ENCODE measurements at regions not wholly inside any gene's neighbourhood (a gene's known extent, or its start where the extent isn't known, plus 50 kb on each side); places are given as distances from the start of the nearest gene placed in this dataset.

DNA sequence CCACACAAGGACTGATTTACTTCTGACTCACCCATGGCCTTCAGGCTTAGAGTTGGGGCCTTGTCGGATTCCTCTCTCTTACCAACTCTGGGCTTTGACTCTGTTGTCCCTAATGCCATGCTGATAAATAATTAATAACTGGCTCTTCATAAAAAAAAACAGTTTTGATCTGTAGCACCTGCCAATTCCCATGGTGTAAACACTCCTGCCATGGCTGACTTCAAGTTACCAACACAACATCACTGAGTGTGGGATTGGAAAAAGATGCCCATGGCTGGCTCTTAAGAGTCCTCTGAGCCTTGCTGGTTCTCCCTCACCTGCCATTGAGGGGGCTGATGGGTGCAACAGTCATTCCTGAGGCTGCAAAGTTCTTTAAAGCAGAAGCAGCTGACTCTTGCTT lies 104.8 kb downstream of the KIF26A start:
- H3K27ac ChIP-seq (ENCODE audit: poor library complexity, severe bottlenecking), result no peak overlapping the region
- H3K36me3 ChIP-seq (ENCODE audit: low read depth), result no peaks in the 10 kb centered on the region
- peaks cover 32% of the 10 kb centered on the region for H3K27me3 ChIP-seq (ENCODE audit: insufficient read depth, poor library complexity, severe bottlenecking)
- TF ChIP-seq, protein P1, sequence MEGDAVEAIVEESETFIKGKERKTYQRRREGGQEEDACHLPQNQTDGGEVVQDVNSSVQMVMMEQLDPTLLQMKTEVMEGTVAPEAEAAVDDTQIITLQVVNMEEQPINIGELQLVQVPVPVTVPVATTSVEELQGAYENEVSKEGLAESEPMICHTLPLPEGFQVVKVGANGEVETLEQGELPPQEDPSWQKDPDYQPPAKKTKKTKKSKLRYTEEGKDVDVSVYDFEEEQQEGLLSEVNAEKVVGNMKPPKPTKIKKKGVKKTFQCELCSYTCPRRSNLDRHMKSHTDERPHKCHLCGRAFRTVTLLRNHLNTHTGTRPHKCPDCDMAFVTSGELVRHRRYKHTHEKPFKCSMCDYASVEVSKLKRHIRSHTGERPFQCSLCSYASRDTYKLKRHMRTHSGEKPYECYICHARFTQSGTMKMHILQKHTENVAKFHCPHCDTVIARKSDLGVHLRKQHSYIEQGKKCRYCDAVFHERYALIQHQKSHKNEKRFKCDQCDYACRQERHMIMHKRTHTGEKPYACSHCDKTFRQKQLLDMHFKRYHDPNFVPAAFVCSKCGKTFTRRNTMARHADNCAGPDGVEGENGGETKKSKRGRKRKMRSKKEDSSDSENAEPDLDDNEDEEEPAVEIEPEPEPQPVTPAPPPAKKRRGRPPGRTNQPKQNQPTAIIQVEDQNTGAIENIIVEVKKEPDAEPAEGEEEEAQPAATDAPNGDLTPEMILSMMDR (IDR thresholded peaks at IDR 0.05; ENCODE audit: poor library complexity, severe bottlenecking), result no peak
- H3K4me1 ChIP-seq (ENCODE audit: insufficient read depth, poor library complexity, severe bottlenecking), result no peaks in the 10 kb centered on the region
- no peak for ATAC-seq (ENCODE audit: low read depth)
- H3K4me3 ChIP-seq (ENCODE audit: severe bottlenecking), result no peak overlapping the region
- DNase-seq (ENCODE audit: low spot score), result no peak
- peaks cover 5% of the 10 kb centered on the region for H3K9me3 ChIP-seq (ENCODE audit: severe bottlenecking)

DNA sequence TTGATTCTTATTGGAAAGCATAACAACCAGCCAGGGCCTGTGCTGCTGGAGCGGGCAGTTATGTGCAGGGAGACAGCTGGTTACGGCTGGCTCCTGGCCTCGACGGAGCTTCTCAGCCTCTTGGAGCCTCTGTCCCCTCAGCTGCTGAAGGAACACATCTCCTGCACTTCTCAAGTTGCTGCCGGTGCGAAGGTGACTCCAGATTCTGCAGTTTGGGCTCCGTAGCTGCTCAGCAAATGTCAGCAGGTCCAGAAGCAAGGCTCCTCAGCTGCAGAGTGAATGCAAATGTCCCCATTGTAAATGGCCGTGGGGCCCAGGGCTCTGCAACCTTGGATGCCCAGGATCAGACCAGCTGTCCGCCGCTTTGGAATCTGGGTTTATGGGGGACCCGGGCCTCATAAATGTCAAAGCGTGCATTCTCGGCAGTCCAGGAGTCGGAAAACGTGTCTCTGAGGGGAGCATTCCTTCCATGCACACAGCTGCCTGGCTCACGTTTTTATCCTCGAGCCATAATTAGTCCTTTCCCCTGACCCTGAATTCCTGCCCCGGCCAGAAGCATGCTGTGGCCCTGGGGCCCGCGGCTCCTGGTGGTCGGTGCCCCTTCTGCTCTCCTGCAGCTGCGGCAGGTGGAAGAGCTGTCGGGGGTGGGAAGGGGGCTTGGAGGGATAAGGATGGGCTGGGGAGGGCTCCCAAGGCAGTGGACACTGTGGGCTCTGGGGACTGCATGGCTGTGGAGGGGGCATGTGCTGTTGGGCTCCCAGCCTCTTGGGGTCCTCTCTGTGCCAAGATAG lies 106.0 kb downstream of the KIF26A start:
- DNase-seq (ENCODE audit: low spot score), result peak; percentile 45
- TF ChIP-seq, protein P1 (IDR thresholded peaks at IDR 0.05; ENCODE audit: poor library complexity, severe bottlenecking), result no peak
- Histone ChIP-seq H3K27ac (ENCODE audit: poor library complexity, severe bottlenecking) (no peak overlapping the region), H3K4me1 (ENCODE audit: insufficient read depth, poor library complexity, severe bottlenecking) (no peaks in the 10 kb centered on the region), H3K4me3 (ENCODE audit: severe bottlenecking) (no peak overlapping the region), H3K36me3 (ENCODE audit: low read depth) (no peaks in the 10 kb centered on the region), H3K9me3 (ENCODE audit: severe bottlenecking) (peaks cover 5% of the 10 kb centered on the region), H3K27me3 (ENCODE audit: insufficient read depth, poor library complexity, severe bottlenecking) (peaks cover 24% of the 10 kb centered on the region)
- no peak for ATAC-seq (ENCODE audit: low read depth)

DNA sequence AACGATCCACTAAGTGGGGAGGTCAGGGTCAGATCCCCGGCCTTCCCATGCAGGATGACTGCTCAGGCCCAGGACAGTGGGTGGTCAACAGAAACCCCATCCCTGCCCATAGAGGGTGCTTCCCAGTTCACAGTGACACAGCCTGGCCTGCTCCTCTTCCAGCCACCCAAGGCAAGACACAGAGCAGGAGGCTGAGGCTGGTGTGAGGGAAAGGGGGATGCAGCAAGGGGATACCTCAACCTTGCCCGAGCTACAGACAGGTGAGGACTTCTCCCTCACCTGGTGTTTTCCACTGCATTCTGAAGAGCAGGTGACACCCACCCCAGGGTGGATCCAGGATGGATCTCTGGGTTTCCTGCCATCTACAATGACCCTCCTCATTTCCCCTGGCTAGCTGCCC lies 106.7 kb downstream of the KIF26A start:
- H3K27ac ChIP-seq (ENCODE audit: poor library complexity, severe bottlenecking), result no peak overlapping the region
- peaks cover 18% of the 10 kb centered on the region for H3K27me3 ChIP-seq (ENCODE audit: insufficient read depth, poor library complexity, severe bottlenecking)
- H3K4me1 ChIP-seq (ENCODE audit: insufficient read depth, poor library complexity, severe bottlenecking), result no peaks in the 10 kb centered on the region
- H3K36me3 ChIP-seq (ENCODE audit: low read depth), result no peaks in the 10 kb centered on the region
- DNase-seq (ENCODE audit: low spot score), result peak; percentile 49
- peaks cover 5% of the 10 kb centered on the region for H3K9me3 ChIP-seq (ENCODE audit: severe bottlenecking)
- H3K4me3 ChIP-seq (ENCODE audit: severe bottlenecking), result no peak overlapping the region
- TF ChIP-seq, protein P1 (IDR thresholded peaks at IDR 0.05; ENCODE audit: poor library complexity, severe bottlenecking), result no peak
- no peak for ATAC-seq (ENCODE audit: low read depth)

DNA sequence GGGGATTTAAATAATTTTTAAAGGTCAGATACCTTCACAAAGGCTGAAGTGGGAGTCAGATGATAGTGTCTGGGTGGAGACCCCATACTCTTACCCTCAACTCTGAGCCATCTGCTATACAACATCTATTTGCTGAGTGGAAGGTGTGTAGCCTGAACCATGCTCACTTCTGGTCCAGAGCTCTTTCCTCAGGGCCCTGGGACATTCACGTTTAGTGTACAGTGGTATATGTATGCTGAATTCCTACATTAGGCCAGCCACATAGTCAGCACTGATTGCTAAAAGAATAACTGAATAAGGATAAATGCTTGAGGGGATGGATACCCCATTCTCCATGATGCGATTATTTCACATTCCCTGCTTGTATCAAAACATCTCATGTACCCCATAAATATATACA lies 107.3 kb downstream of the KIF26A start:
- peaks cover 5% of the 10 kb centered on the region for H3K9me3 ChIP-seq (ENCODE audit: severe bottlenecking)
- TF ChIP-seq, protein P1 (IDR thresholded peaks at IDR 0.05; ENCODE audit: poor library complexity, severe bottlenecking), result no peak
- DNase-seq (ENCODE audit: low spot score), result no peak
- no peaks in the 10 kb centered on the region for H3K36me3 ChIP-seq (ENCODE audit: low read depth)
- H3K27me3 ChIP-seq (ENCODE audit: insufficient read depth, poor library complexity, severe bottlenecking), result peaks cover 11% of the 10 kb centered on the region
- no peak for ATAC-seq (ENCODE audit: low read depth)
- H3K4me3 ChIP-seq (ENCODE audit: severe bottlenecking), result no peak overlapping the region
- no peak overlapping the region for H3K27ac ChIP-seq (ENCODE audit: poor library complexity, severe bottlenecking)
- no peaks in the 10 kb centered on the region for H3K4me1 ChIP-seq (ENCODE audit: insufficient read depth, poor library complexity, severe bottlenecking)
